ENCODE measurements at regions not wholly inside any gene's neighbourhood (a gene's known extent, or its start where the extent isn't known, plus 50 kb on each side); places are given as distances from the start of the nearest gene placed in this dataset.

DNA sequence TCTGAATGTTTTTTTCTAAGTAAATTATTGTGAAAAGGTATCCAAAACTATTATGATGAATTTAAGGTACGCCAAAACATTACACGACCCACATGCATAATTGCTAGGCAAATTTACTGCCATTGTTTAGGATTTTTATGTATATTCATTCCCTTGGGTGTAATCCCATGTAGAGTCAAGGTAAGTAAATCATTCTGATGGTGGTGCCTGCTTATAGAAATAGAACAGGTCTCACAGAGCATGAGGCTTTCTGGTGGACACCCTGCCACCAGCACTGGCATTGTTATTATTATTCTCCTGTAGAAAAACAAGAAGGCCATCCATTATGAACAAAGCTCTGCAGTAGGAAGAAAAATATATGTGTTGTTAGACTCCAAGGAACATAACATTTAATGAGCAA, 111.7 kb upstream of the ZNF804B start:
- DNase-seq, result no peak
- H3K23ac ChIP-seq (ENCODE audit: insufficient read length, low read depth, low read length), result no peak overlapping the region
- H3K79me2 ChIP-seq (ENCODE audit: insufficient read depth, low read length), result no peaks in the 10 kb centered on the region
- no peak overlapping the region for H3K4ac ChIP-seq (ENCODE audit: low read depth, low read length)
- WGBS (ENCODE audit: extremely low coverage, insufficient read length, low lambda C conversion rate), result no CpG with 5 or more reads among the region's 2 CpGs
- H4K91ac ChIP-seq (ENCODE audit: insufficient read length, low read depth, low read length), result no peak overlapping the region
- Mint-ChIP-seq H3K9me3 (peaks cover 12 to 18% of the 10 kb centered on the region in 2 experiments; a peak in 4 of 5 replicates), H3K4me3 (no peak overlapping the region), H3K4me1 (peaks cover 0 to 3% of the 10 kb centered on the region in 2 experiments; a peak in 1 of 4 replicates), H3K27me3 (ENCODE audit: low read depth) (no peaks in the 10 kb centered on the region), H3K27ac (no peak overlapping the region; a peak in 1 of 7 replicates), H3K36me3 (ENCODE audit: insufficient read depth in 1 of 3, low read depth in 3 of 3) (peaks cover under 1 to 21% (median 2%) of the 10 kb centered on the region in 3 experiments; a peak in 4 of 7 replicates)
- H2BK20ac ChIP-seq (ENCODE audit: low read depth, low read length, poor library complexity, severe bottlenecking), result no peak overlapping the region
- no peak overlapping the region for H3K4me2 ChIP-seq (ENCODE audit: insufficient read depth, insufficient read length, low read length)
- H2AK5ac ChIP-seq (ENCODE audit: insufficient read length, low read length), result no peak overlapping the region
- no peaks in the 10 kb centered on the region for H3K4me1 ChIP-seq (ENCODE audit: insufficient read depth, low read length)
- no peak overlapping the region for H3K18ac ChIP-seq (ENCODE audit: insufficient read length, low read depth, low read length)
- H2BK5ac ChIP-seq (ENCODE audit: insufficient read length, low read length), result no peak overlapping the region
- no peak overlapping the region for H2AFZ ChIP-seq (ENCODE audit: low read length)
- no peak overlapping the region for H3T11ph ChIP-seq (ENCODE audit: low read length)
- H3K9ac ChIP-seq (ENCODE audit: extremely low read depth, insufficient read length, low read length), result no peak overlapping the region
- no peak overlapping the region for H2BK12ac ChIP-seq (ENCODE audit: insufficient read length, low read depth, low read length)
- H3K9me3 ChIP-seq (ENCODE audit: control insufficient read depth, low read depth, low read length), result no peaks in the 10 kb centered on the region
- no peak overlapping the region for H3K14ac ChIP-seq (ENCODE audit: insufficient read depth, low read length)
- H4K5ac ChIP-seq (ENCODE audit: insufficient read length, low read depth, low read length), result no peak overlapping the region
- H3K27me3 ChIP-seq (ENCODE audit: insufficient read depth, low read length), result no peaks in the 10 kb centered on the region
- no peaks in the 10 kb centered on the region for H3K23me2 ChIP-seq (ENCODE audit: insufficient read length, low read depth, low read length, poor library complexity, severe bottlenecking)
- no peaks in the 10 kb centered on the region for H3K79me1 ChIP-seq (ENCODE audit: insufficient read depth, low read depth, low read length, poor library complexity, severe bottlenecking)
- H3K56ac ChIP-seq (ENCODE audit: insufficient read length, low read depth, low read length), result no peak overlapping the region
- H4K8ac ChIP-seq (replicated peaks; ENCODE audit: insufficient read length, low read depth, low read length), result no peak overlapping the region
- TF ChIP-seq, protein P1, sequence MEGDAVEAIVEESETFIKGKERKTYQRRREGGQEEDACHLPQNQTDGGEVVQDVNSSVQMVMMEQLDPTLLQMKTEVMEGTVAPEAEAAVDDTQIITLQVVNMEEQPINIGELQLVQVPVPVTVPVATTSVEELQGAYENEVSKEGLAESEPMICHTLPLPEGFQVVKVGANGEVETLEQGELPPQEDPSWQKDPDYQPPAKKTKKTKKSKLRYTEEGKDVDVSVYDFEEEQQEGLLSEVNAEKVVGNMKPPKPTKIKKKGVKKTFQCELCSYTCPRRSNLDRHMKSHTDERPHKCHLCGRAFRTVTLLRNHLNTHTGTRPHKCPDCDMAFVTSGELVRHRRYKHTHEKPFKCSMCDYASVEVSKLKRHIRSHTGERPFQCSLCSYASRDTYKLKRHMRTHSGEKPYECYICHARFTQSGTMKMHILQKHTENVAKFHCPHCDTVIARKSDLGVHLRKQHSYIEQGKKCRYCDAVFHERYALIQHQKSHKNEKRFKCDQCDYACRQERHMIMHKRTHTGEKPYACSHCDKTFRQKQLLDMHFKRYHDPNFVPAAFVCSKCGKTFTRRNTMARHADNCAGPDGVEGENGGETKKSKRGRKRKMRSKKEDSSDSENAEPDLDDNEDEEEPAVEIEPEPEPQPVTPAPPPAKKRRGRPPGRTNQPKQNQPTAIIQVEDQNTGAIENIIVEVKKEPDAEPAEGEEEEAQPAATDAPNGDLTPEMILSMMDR (conservative IDR thresholded peaks at IDR 0.05), result no peak
- no peak overlapping the region for H2BK15ac ChIP-seq (ENCODE audit: low read depth, low read length)
- H3K27ac ChIP-seq (ENCODE audit: insufficient read length, low read depth, low read length), result no peak overlapping the region
- H2BK120ac ChIP-seq (ENCODE audit: low read depth, low read length, poor library complexity, severe bottlenecking), result no peak overlapping the region
- no peaks in the 10 kb centered on the region for H4K20me1 ChIP-seq (ENCODE audit: control insufficient read depth, insufficient read depth, insufficient read length)
